ENCODE measurements at regions not wholly inside any gene's neighbourhood (a gene's known extent, or its start where the extent isn't known, plus 50 kb on each side); places are given as distances from the start of the nearest gene placed in this dataset.

DNA sequence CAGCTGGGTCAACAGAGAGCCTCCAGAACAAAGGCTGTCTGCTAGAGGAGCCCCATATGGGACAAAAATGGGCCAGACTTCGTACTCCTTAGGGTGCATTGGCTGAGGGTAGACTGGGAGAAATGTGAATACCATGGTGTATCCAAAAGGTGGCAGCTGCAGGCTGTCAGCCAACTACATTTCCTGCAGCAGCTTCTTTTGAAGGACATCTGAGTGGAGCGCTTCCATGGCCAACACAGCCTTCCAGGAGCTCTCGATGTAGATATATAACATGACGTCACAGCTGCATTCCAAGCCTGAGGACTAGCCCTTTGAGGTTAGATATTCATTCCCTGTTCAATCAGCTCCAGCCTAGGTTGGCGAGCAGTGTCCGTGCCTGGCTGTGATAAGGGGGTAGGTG is 107.7 kb downstream of the MAB21L3 start:
- no peak overlapping the region for H3K4me2 ChIP-seq (ENCODE audit: low read length)
- no peaks in the 10 kb centered on the region for H3K4me1 ChIP-seq
- H3K9ac ChIP-seq: no peak overlapping the region
- H2AFZ ChIP-seq: no peak overlapping the region
- H3K27me3 ChIP-seq (ENCODE audit: control insufficient read depth, insufficient read depth, low read length): no peaks in the 10 kb centered on the region
- H3K36me3 ChIP-seq (ENCODE audit: control insufficient read depth, insufficient read depth, low read length): no peaks in the 10 kb centered on the region
- H3K4me3 ChIP-seq (ENCODE audit: low read depth, low read length): no peak overlapping the region
- TF ChIP-seq, protein P1, sequence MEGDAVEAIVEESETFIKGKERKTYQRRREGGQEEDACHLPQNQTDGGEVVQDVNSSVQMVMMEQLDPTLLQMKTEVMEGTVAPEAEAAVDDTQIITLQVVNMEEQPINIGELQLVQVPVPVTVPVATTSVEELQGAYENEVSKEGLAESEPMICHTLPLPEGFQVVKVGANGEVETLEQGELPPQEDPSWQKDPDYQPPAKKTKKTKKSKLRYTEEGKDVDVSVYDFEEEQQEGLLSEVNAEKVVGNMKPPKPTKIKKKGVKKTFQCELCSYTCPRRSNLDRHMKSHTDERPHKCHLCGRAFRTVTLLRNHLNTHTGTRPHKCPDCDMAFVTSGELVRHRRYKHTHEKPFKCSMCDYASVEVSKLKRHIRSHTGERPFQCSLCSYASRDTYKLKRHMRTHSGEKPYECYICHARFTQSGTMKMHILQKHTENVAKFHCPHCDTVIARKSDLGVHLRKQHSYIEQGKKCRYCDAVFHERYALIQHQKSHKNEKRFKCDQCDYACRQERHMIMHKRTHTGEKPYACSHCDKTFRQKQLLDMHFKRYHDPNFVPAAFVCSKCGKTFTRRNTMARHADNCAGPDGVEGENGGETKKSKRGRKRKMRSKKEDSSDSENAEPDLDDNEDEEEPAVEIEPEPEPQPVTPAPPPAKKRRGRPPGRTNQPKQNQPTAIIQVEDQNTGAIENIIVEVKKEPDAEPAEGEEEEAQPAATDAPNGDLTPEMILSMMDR (IDR thresholded peaks at IDR 0.05): no peak
- no peaks in the 10 kb centered on the region for H3K79me2 ChIP-seq
- no peak overlapping the region for H3K27ac ChIP-seq
- H3K9me3 ChIP-seq (ENCODE audit: control insufficient read depth, low read length): no peaks in the 10 kb centered on the region

DNA sequence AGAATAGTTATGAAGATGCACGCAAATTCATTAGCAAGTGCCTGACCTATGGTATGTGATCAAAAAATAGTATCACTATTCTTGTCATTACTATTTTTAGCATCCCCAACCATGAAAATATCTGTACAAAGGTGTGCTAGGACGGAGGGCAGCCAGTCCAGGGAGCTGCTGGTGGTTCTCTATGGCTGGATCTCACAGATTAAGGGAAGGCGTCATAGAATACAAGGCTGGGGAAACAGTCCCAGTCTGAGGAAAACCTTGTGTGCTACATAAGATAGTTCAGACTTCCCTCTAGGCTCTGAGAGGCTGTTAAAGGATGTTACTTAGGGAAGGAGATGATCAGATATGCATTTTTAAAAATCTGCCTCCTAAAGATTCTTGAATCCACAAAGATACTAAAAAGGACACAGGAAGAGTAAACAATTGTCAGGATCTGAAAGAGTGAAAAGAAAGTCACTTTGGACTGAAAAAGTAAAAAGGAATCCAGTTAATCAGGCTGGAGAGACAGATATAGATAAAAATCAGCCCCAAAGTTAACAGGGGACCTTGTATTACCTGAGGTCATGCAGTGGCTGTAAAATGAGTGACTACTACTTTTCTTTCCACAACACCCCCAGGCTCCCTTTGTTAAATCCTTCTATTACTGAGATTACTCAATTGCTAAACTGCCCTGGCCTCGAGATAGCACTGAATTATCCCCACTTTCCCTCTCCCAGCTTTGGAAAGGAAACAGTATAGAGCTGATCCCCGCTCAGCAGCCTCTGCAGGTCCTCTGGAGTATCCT is 108.6 kb downstream of the MAB21L3 start:
- Histone ChIP-seq H2AFZ (no peak overlapping the region), H3K27me3 (ENCODE audit: control insufficient read depth, insufficient read depth, low read length) (no peaks in the 10 kb centered on the region), H3K79me2 (no peaks in the 10 kb centered on the region), H3K9me3 (ENCODE audit: control insufficient read depth, low read length) (no peaks in the 10 kb centered on the region), H3K27ac (no peak overlapping the region), H3K4me3 (ENCODE audit: low read depth, low read length) (no peak overlapping the region), H3K4me2 (ENCODE audit: low read length) (no peak overlapping the region), H3K9ac (no peak overlapping the region), H3K4me1 (no peaks in the 10 kb centered on the region), H3K36me3 (ENCODE audit: control insufficient read depth, insufficient read depth, low read length) (no peaks in the 10 kb centered on the region)
- TF ChIP-seq, protein P1 (IDR thresholded peaks at IDR 0.05): no peak

DNA sequence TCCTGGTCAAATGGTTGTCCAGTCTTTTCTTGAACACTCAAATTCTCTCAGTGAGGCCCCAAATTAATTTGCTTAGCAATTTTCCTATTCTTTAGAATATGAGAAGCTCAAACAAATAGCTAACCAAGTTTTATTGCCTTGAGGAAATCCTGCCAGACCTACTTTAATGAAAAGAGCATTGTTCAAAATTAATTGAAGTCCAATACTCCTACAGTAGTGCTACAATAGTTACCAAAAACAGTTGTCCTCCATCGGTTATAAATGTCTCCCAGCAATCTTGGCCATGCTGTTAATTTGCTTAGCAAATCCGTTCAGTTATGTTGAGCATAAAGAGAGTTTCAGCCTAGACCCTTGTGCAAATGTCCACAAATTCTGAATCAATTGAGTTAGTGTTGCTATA is 112.9 kb downstream of the MAB21L3 start:
- Histone ChIP-seq H3K4me2 (ENCODE audit: low read length) (no peak overlapping the region), H3K4me1 (no peaks in the 10 kb centered on the region), H3K4me3 (ENCODE audit: low read depth, low read length) (no peak overlapping the region), H3K36me3 (ENCODE audit: control insufficient read depth, insufficient read depth, low read length) (no peaks in the 10 kb centered on the region), H3K27ac (no peak overlapping the region), H3K9ac (no peak overlapping the region), H3K27me3 (ENCODE audit: control insufficient read depth, insufficient read depth, low read length) (no peaks in the 10 kb centered on the region), H3K79me2 (no peaks in the 10 kb centered on the region), H2AFZ (no peak overlapping the region), H3K9me3 (ENCODE audit: control insufficient read depth, low read length) (no peaks in the 10 kb centered on the region)
- TF ChIP-seq, protein P1 (IDR thresholded peaks at IDR 0.05): no peak

DNA sequence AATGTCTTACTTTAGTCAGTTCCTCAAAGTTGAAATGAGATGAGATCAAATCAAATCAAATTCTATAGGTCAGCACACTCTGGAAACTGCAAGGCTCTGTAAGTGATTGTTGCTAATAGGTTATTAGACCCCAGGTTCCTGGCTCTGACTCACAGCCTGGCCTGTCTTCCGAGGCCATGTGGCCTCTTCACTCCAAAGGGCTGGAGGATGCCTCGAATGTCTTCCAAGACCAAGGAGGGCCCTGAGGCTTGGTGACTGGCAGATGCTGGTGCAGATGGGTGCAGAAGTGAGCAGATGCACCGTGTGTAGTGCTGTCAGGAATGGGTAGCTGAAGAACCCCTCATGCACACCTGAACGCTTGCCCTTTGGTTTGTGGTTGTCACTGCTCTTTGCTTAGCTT is 113.4 kb downstream of the MAB21L3 start:
- Histone ChIP-seq H3K4me1 (no peaks in the 10 kb centered on the region), H3K79me2 (no peaks in the 10 kb centered on the region), H2AFZ (no peak overlapping the region), H3K27me3 (ENCODE audit: control insufficient read depth, insufficient read depth, low read length) (no peaks in the 10 kb centered on the region), H3K4me2 (ENCODE audit: low read length) (no peak overlapping the region), H3K36me3 (ENCODE audit: control insufficient read depth, insufficient read depth, low read length) (no peaks in the 10 kb centered on the region), H3K9me3 (ENCODE audit: control insufficient read depth, low read length) (no peaks in the 10 kb centered on the region), H3K9ac (no peak overlapping the region), H3K27ac (no peak overlapping the region), H3K4me3 (ENCODE audit: low read depth, low read length) (no peak overlapping the region)
- TF ChIP-seq, protein P1 (IDR thresholded peaks at IDR 0.05): no peak

DNA sequence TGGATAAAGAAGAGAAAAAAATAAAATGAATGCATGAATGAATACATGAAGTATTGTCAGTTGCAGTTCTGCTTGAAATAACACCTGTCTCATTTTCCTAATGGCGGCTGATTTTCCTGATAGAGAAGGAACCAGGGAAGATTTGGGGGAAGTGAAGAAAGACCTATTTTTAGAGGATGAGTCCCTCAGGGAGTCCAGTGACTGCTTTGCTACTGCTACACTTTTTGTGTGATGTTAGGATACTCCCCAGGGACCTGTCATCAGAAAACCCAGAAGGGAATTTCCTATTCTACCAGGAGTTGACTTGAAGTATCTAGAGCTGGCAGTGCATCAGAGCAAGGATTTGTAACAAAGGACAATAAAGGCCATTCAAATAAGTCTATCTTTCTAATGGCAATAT is 114.8 kb downstream of the MAB21L3 start:
- H3K27ac ChIP-seq: no peak overlapping the region
- no peaks in the 10 kb centered on the region for H3K27me3 ChIP-seq (ENCODE audit: control insufficient read depth, insufficient read depth, low read length)
- no peak overlapping the region for H3K9ac ChIP-seq
- H3K9me3 ChIP-seq (ENCODE audit: control insufficient read depth, low read length): no peaks in the 10 kb centered on the region
- H2AFZ ChIP-seq: no peak overlapping the region
- H3K4me3 ChIP-seq (ENCODE audit: low read depth, low read length): no peak overlapping the region
- H3K4me2 ChIP-seq (ENCODE audit: low read length): no peak overlapping the region
- no peaks in the 10 kb centered on the region for H3K36me3 ChIP-seq (ENCODE audit: control insufficient read depth, insufficient read depth, low read length)
- H3K79me2 ChIP-seq: no peaks in the 10 kb centered on the region
- peaks cover 6% of the 10 kb centered on the region for H3K4me1 ChIP-seq
- TF ChIP-seq, protein P1 (IDR thresholded peaks at IDR 0.05): no peak
